ENCODE measurements at regions not wholly inside any gene's neighbourhood (a gene's known extent, or its start where the extent isn't known, plus 50 kb on each side); places are given as distances from the start of the nearest gene placed in this dataset.

DNA sequence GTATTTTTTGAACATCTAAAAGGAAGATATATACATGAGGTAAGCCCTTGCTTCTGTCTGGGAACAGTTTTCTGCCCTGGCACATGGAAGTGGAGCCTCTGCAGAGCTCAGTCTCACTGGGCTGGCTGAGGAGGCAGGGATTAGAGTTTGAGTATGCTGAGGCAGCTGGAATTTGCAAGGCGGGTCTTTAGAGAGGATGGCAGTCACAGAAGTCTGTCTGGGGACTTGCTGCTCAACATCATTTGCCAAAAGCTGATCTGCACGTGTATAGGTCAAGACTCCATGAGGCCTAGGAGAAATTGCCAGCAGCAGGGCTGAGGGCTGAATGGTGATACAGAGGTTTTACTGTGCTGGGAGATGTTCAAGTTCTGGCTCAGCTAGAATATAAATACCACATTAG, 163.6 kb upstream of the ANK2 start:
- no peak for TF ChIP-seq TEAD4 (IDR thresholded peaks at IDR 0.05)
- no peak for TF ChIP-seq RAD21 (IDR thresholded peaks at IDR 0.05; ENCODE audit: low read depth)
- TF ChIP-seq TAF1 (IDR thresholded peaks at IDR 0.05; ENCODE audit: low read depth), result no peak
- no peak for TF ChIP-seq NFIC (IDR thresholded peaks at IDR 0.05)
- no peak for TF ChIP-seq USF1 (IDR thresholded peaks at IDR 0.05)
- no peak for TF ChIP-seq FOXM1 (IDR thresholded peaks at IDR 0.05; ENCODE audit: borderline replicate concordance, low read depth)
- TF ChIP-seq CEBPB (IDR thresholded peaks at IDR 0.05), result no peak
- TF ChIP-seq CREB1 (IDR thresholded peaks at IDR 0.05; ENCODE audit: low read depth), result no peak
- TF ChIP-seq EP300 (IDR thresholded peaks at IDR 0.05; ENCODE audit: borderline replicate concordance), result no peak
- no peak for TF ChIP-seq TCF12 (IDR thresholded peaks at IDR 0.05; ENCODE audit: low read depth)
- no peak for TF ChIP-seq REST (IDR thresholded peaks at IDR 0.05; ENCODE audit: low read depth)
- no peak for TF ChIP-seq ZBTB7A (IDR thresholded peaks at IDR 0.05; ENCODE audit: low read depth)
- no peak for TF ChIP-seq YY1 (IDR thresholded peaks at IDR 0.05; ENCODE audit: low read depth)
- TF ChIP-seq MAX (IDR thresholded peaks at IDR 0.05), result no peak

Measured in Ishikawa (cell line).